Omental fat pad (tissue), 3 donors: ENCODE measurements at regions not wholly inside any gene's neighbourhood (a gene's known extent, or its start where the extent isn't known, plus 50 kb on each side); places are given as distances from the start of the nearest gene placed in this dataset.
"Not testable (repeated sequence)": the region's sequence is repeated elsewhere in the genome, so short reads cannot be mapped to it uniquely, and the experiment has no call there.

Source experiments
- ATAC-seq: fragments of 150-250 bp; one replicate; pipeline ENCODE4 v1.9.1; 2016; ENCODE audit warnings: mild to moderate bottlenecking, moderate library complexity; ENCODE audit not compliant: low FRiP score
- DNase-seq: peaks from one replicate; pipeline ENCODE4 v3.0.0-alpha.2; 2019; ENCODE audit warnings: low spot score
- TF ChIP-seq, protein P1 (sequence below), 3 donors: fragments of 450-650 bp; IDR thresholded peaks; one replicate each; pipeline ENCODE4 v1.5.1; 2016 to 2017; ENCODE audit warnings: antibody characterized with exemption in 3 of 3, mild to moderate bottlenecking in 3 of 3, moderate library complexity in 2 of 3

DNA sequence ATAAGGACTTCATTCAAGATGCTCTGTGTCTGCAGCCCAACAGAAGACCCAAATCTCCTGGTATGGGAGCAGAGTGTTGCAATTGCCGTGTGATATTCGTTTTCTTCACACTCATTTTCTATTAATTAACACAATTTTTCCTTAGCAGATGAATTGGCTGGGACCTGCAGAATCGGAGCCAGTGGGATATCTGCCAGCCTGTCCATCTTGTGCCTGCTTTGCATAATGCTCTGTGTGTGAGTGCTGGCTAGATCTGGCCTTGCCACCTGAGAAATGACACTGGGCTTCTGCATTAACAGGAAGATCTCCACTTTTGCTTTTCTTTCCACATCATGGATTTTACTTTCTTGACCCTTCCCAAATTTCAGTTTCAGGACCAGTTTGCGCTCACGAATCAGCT, 70.4 kb upstream of the GPR158 start:
- TF ChIP-seq, protein P1, sequence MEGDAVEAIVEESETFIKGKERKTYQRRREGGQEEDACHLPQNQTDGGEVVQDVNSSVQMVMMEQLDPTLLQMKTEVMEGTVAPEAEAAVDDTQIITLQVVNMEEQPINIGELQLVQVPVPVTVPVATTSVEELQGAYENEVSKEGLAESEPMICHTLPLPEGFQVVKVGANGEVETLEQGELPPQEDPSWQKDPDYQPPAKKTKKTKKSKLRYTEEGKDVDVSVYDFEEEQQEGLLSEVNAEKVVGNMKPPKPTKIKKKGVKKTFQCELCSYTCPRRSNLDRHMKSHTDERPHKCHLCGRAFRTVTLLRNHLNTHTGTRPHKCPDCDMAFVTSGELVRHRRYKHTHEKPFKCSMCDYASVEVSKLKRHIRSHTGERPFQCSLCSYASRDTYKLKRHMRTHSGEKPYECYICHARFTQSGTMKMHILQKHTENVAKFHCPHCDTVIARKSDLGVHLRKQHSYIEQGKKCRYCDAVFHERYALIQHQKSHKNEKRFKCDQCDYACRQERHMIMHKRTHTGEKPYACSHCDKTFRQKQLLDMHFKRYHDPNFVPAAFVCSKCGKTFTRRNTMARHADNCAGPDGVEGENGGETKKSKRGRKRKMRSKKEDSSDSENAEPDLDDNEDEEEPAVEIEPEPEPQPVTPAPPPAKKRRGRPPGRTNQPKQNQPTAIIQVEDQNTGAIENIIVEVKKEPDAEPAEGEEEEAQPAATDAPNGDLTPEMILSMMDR (IDR thresholded peaks at IDR 0.05) = no peak
- no peak for ATAC-seq
- DNase-seq = no peak

- no peak for ATAC-seq
- DNase-seq = no peak
- TF ChIP-seq, protein P1 (IDR thresholded peaks at IDR 0.05) = no peak
Observed at GRCh38 chr10:25105262-25105661, 69.5 kb upstream of the GPR158 start.

- TF ChIP-seq, protein P1 (IDR thresholded peaks at IDR 0.05) = no peak
- no peak for DNase-seq
- no peak for ATAC-seq
Observed at GRCh38 chr10:25105743-25106260, 69.0 kb upstream of the GPR158 start.

DNA sequence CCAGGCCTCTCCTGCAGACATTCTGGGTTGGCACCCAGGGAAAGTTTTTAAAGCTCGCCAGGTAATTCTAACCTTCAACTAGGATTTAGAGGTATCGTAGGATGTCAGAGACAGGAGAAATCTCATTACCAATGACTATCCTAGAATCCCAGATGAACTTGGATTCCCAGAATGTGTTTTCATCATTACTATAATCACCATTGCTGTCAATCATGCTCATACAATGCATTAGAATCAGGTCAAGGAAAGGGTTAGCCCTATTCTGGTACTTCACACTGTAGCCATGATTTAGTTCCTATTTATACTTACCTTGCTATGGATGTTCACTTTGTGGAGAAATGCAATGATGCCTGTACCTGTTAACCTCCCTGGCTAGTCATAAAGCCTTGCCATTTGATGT, 67.0 kb upstream of the GPR158 start:
- ATAC-seq = no peak
- TF ChIP-seq, protein P1 (IDR thresholded peaks at IDR 0.05) = no peak
- no peak for DNase-seq

DNA sequence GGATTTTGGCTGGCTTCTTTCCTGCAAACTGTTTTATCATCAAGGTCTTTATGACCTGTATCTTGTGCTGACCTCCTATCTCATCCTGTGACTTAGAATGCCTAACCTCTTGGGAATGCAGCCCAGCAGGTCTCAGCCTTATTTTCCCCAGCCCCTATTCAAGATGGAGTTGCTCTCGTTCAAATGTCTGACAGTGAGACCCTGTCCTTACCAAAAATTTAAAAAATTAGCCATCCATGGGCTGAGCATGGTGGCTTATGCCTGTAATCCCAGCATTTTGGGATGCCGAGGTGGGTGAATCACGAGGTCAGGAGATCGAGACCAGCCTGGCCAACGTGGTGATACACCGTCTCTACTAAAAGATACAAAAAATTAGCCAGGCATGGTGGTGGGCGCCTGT, 64.9 kb upstream of the GPR158 start:
- ATAC-seq, DNase-seq: not testable (repeated sequence)

DNA sequence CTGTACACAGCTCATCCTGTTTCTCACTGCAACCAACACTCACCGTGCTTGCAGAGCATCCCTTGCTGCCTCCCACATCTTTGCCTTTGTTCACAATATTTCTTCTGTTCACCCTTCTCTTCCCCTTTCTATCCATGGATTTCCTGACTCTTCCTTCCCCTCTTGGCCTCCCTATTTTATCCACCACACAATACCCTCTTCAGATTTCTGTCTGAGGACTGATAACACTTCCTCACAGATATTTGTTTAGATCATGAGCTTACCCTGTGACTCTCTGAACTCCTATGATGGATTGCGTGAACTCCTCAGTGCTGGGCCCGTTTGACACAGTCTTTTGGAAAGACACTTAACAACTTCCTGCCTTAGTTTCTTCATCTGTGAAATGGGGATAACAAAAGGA, 62.8 kb upstream of the GPR158 start:
- ATAC-seq (no peak), DNase-seq (no peak)
- TF ChIP-seq, protein P1 (IDR thresholded peaks at IDR 0.05) = no peak

- DNase-seq = peak; percentile 43
- TF ChIP-seq, protein P1 (IDR thresholded peaks at IDR 0.05) = peak in 1 of 3 donors; percentile 44
- ATAC-seq = peak; percentile 92
Observed at GRCh38 chr10:25113191-25114035, 61.4 kb upstream of the GPR158 start.
